GM18517 (cell line): ENCODE measurements at regions not wholly inside any gene's neighbourhood (a gene's known extent, or its start where the extent isn't known, plus 50 kb on each side); places are given as distances from the start of the nearest gene placed in this dataset.

Experiments
- ATAC-seq: cut with Tn5 transposase; IDR thresholded peaks from one replicate; pipeline ENCODE4 v1.9.1; 2021; ENCODE audit warnings: mild to moderate bottlenecking, moderate library complexity; ENCODE audit not compliant: unreplicated experiment

- no peak for ATAC-seq
These were observed 86.1 kb upstream of the BZW1 start for GRCh38 chr2:200725596-200725995.

DNA sequence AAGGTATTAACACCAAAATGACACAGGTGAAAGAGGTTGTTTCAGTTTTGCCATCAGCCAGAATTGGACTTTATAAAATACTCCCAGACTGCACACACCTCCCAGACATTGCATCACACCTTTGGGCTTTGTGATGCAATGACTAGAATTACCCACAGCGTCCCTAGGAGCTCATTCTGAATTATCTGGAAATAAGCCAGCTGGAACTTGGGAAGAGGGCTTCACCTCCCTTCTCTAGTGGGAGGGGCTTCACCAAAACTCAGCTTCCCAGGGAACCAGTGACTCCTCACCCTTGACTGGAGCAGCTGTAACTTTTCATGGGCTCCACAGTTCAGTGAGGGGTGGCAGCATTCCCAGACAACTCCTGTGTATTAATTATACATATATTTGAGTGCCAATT lies 83.1 kb upstream of the BZW1 start:
- no peak for ATAC-seq

DNA sequence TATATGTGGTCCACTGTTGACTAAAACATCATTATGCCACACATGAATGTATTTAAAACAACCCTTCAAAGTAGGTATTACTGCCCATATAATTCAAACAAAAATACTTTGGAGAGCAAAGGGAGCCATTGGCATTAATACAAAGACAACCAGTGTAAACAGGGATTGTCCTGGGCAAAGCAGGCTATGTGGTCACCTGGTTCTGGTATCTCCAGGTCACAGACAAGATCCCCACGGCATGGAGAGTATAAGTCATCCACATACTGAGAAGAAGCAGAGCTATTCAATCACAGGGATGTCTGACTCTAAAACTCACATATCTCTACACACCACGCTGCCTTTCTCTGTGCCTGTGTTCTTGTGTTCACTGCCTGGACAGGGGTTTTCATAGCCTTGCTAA lies 81.4 kb upstream of the BZW1 start:
- ATAC-seq, result no peak

DNA sequence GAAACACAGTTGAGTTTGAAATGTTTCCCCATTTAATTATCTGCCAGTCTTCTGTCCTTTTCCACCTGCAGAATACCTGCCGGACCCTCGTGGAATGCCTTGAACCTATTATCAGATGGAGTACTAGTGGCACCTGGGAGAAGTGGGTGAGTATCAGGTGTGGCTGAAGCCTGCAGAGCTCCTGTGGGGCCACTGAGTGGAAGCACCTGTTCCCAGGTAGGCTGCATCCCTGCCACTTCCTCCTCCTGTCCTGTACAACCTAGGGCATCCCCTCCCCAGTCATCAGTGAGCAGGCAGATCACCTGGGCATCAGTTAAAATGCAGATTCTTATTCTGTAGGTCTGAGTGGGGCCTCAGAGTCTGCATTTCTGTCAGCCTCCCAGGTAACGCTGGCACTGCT lies 80.8 kb upstream of the BZW1 start:
- no peak for ATAC-seq

GRCh38 chr2:200732866-200733265 lies 78.8 kb upstream of the BZW1 start:
- no peak for ATAC-seq

DNA sequence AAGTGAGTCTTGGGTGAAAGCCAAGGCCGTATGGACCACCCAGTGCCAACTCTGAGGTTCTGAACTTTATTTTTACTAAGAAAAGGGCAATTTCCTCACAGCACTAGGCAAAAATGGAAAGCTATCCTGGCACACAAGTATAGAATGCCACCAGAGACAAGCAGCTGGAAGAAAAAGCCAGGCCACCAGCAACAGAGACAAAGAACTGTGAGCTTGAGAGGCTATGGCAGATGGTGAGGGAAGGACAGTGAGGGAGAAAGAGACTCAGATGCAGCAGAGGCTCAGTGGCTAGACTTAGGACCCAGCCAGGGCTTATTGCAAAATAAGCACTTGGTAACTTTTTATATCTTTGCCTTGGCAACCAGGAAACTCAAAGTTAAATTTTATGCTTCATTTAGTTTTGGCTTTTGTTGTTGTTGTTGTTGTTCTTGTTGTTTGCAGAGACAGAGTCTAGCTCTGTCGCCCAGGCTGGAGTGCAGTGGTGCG lies 78.0 kb upstream of the BZW1 start:
- no peak for ATAC-seq

DNA sequence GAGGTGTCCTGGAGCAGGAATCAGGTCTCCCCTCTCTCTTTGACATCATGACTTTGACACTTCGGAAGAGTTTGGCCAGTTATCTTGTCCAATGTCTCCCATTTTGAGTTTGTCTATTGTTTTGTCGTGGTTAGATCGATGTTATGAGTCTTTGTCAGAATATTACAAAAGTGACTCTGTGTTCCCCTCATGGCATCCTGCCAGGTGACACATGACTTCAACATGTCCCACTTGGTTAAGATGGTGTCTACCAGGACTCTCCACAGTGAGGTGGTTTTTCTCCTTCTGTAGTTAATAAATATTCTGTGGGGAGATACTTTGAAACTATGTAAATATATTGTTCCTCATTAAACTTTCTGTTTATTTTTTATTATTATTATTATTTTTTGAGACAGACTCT lies 76.6 kb upstream of the BZW1 start:
- ATAC-seq, result no peak

- no peak for ATAC-seq
These were observed 75.0 kb upstream of the BZW1 start for GRCh38 chr2:200736646-200737274.

DNA sequence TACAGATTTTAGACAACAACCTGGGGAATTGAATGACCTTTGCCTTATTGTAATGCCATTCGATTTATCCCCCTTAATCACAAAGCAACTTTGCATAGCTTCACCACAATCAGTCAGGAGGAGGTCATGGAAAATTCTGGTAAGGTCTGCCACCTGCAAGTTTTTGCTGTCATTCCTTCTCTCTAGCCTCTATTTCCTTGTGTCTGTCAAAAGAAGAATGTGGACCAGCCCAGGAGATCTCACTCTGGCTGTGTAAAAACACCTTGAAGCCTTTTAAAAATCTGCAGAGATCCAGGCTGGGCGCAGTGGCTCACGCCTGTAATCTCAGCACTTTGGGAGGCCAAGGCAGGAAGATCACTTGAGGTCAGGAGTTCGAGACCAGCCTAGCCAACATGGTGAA lies 74.1 kb upstream of the BZW1 start:
- no peak for ATAC-seq

DNA sequence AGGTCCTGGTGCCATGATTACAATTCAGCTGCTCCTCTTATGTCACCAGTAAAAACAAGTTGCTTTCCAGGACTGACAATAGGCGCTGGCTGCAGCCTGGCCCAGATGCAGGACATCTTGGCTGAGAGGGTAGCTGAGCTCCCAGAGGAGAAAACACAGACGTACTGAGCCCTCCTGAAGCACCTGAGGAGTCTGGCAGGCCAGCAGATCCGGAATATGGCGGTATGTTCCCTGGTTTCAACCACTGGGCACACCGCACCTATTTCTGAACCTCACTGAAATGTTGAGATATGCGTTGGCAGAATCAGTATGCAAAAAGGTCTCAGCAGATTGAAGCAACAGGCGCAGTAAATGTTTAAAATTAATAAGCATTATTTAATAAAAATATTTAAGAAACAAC lies 73.1 kb upstream of the BZW1 start:
- no peak for ATAC-seq

- ATAC-seq, result no peak
These were observed 70.8 kb upstream of the BZW1 start for GRCh38 chr2:200740907-200741306.

GRCh38 chr2:200741468-200742202 lies 70.1 kb upstream of the BZW1 start:
- ATAC-seq, result no peak

DNA sequence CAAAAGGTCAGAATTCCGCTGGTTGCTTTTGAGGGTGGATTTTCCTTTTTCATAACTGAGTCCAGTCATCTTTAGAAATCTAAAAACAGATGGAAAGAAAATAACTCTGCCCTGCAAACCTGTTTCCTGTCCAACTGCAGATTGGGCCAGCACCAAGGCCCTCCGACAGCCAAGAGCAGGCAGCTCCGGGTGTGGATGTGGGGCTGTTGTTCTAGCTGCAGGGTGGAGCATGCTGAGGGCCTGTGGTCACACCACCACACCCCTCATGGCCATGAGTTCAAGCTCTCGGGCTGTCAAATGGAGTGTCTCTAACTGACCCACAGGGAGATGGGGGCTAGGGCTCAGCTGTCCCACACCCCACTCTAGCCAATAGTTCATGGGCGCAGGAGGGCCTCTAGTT lies 69.3 kb upstream of the BZW1 start:
- no peak for ATAC-seq

- no peak for ATAC-seq
These were observed 68.6 kb upstream of the BZW1 start for GRCh38 chr2:200743042-200743676.

GRCh38 chr2:200744201-200744602 lies 67.5 kb upstream of the BZW1 start:
- no peak for ATAC-seq

DNA sequence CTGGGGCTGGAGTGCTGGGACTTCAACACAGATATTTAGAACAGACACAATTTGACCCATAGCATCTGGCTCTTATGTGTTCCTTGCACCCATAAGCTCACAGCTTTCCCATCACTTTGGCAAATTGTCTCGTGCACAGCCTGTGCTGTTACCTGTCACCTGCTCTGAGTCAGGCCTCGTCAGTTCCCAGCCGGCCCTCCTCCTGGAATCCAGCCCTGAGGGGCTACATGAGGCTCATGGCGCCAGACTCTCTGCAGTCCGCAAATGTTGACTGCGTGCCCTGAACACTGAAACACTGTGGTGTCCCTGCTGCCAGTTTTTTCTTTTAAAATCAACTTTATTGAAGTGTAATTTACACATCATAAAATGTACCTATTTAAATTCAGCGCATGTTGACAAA lies 65.4 kb upstream of the BZW1 start:
- no peak for ATAC-seq

DNA sequence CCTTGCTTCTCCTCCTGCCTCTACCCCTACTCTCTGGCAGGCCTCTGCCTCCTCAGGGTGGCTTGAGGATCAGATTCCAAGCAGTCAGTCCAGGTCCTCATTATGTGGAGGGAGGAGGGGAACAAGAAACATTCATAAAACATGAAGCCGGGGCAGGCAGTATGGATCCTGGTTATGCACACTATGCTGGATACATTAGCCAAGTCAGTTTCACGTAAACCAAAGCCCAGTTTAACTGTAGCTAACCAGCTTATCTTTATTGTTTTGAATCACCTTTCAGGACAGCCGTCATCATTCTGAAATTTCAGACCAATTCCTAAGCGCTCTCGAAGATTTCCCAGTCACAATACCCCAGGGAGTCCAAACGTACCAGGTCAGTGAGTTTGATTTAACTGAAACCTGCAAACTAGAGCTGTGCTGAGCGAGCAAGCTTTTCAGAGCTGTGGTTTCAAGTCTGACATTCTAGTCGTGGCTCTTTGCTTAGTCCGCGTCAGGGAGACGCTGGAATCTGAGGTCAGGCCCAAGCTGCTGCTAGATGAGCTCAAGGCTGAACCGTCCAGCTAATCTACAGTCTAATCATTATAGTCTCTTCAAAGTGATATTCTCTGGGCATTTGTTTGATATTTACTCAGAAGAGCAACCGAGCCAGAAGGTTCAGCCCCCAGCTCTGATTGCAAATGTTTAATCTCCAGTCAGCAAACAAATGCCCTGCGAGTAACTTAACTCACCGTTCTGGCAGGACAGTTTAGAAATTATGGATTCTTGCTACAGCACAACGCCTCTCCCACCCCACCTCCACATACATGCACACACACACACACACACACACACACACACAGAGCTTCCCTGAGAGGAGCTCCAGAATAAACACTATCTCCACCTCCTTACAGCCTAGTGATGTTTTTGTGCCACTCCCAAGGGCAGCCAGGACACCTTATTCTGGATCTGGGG lies 63.8 kb upstream of the BZW1 start:
- ATAC-seq, result no peak

- ATAC-seq, result no peak
These were observed 62.9 kb upstream of the BZW1 start for GRCh38 chr2:200748779-200749178.

GRCh38 chr2:200749631-200750322 lies 61.9 kb upstream of the BZW1 start:
- ATAC-seq, result no peak

GRCh38 chr2:200750323-200750910 lies 61.3 kb upstream of the BZW1 start:
- no peak for ATAC-seq
